ENCODE measurements at regions not wholly inside any gene's neighbourhood (a gene's known extent, or its start where the extent isn't known, plus 50 kb on each side); places are given as distances from the start of the nearest gene placed in this dataset.

DNA sequence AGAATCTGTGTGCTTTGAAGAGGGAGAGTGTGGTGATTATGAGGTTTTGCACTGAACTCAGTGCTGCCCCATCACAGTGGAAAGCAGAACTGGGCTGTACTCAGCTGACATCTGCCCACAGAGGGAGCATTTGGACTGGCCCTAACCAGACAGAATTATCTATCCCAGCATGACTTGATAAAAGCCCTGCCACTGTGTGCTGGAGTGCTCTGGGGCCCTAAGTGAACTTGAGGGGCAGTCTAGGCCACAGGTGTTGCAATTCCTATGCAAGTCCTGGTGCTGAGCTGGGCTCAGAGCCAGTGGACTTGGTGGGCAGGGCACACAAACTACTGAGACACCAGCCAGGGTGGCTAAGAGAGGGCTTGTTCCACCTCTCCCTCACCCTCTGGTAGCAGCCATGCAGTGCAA, 269.2 kb upstream of the CTNNB1 start:
- H2BK120ac ChIP-seq (ENCODE audit: low read depth, low read length, poor library complexity, severe bottlenecking) = no peak overlapping the region
- no peak overlapping the region; a peak in 1 of 7 replicates for H3K27ac Mint-ChIP-seq
- H4K20me1 ChIP-seq (ENCODE audit: control insufficient read depth, insufficient read depth, insufficient read length) = no peaks in the 10 kb centered on the region
- no peaks in the 10 kb centered on the region for H3K79me1 ChIP-seq (ENCODE audit: insufficient read depth, low read depth, low read length, poor library complexity, severe bottlenecking)
- H2BK5ac ChIP-seq (ENCODE audit: insufficient read length, low read length) = no peak overlapping the region
- H4K8ac ChIP-seq (replicated peaks; ENCODE audit: insufficient read length, low read depth, low read length) = no peak overlapping the region
- no peaks in the 10 kb centered on the region; a peak in 1 of 7 replicates for H3K36me3 Mint-ChIP-seq (ENCODE audit: insufficient read depth in 1 of 3, low read depth in 3 of 3)
- no peak overlapping the region for H3K56ac ChIP-seq (ENCODE audit: insufficient read length, low read depth, low read length)
- TF ChIP-seq, protein P1, sequence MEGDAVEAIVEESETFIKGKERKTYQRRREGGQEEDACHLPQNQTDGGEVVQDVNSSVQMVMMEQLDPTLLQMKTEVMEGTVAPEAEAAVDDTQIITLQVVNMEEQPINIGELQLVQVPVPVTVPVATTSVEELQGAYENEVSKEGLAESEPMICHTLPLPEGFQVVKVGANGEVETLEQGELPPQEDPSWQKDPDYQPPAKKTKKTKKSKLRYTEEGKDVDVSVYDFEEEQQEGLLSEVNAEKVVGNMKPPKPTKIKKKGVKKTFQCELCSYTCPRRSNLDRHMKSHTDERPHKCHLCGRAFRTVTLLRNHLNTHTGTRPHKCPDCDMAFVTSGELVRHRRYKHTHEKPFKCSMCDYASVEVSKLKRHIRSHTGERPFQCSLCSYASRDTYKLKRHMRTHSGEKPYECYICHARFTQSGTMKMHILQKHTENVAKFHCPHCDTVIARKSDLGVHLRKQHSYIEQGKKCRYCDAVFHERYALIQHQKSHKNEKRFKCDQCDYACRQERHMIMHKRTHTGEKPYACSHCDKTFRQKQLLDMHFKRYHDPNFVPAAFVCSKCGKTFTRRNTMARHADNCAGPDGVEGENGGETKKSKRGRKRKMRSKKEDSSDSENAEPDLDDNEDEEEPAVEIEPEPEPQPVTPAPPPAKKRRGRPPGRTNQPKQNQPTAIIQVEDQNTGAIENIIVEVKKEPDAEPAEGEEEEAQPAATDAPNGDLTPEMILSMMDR (conservative IDR thresholded peaks at IDR 0.05) = peak; percentile 20; the same call in 1 of the 3 replicates
- H3K4ac ChIP-seq (ENCODE audit: low read depth, low read length) = no peak overlapping the region
- H4K5ac ChIP-seq (ENCODE audit: insufficient read length, low read depth, low read length) = no peak overlapping the region
- H3K4me1 Mint-ChIP-seq = peaks cover 13 to 19% of the 10 kb centered on the region in 2 experiments
- H4K91ac ChIP-seq (ENCODE audit: insufficient read length, low read depth, low read length) = no peak overlapping the region
- H2AFZ ChIP-seq (ENCODE audit: low read length) = no peak overlapping the region
- H3K23ac ChIP-seq (ENCODE audit: insufficient read length, low read depth, low read length) = no peak overlapping the region
- H3K23me2 ChIP-seq (ENCODE audit: insufficient read length, low read depth, low read length, poor library complexity, severe bottlenecking) = no peaks in the 10 kb centered on the region
- no peak overlapping the region for H3K4me3 Mint-ChIP-seq
- no peak overlapping the region for H2AK5ac ChIP-seq (ENCODE audit: insufficient read length, low read length)
- H2BK15ac ChIP-seq (ENCODE audit: low read depth, low read length) = no peak overlapping the region
- H3K9ac ChIP-seq (ENCODE audit: extremely low read depth, insufficient read length, low read length) = no peak overlapping the region
- H3K79me2 ChIP-seq (ENCODE audit: insufficient read depth, low read length) = no peaks in the 10 kb centered on the region
- H3T11ph ChIP-seq (ENCODE audit: low read length) = no peak overlapping the region
- H3K27me3 Mint-ChIP-seq (ENCODE audit: low read depth) = no peaks in the 10 kb centered on the region
- no peak overlapping the region for H3K14ac ChIP-seq (ENCODE audit: insufficient read depth, low read length)
- no peak overlapping the region for H3K4me2 ChIP-seq (ENCODE audit: insufficient read depth, insufficient read length, low read length)
- no peaks in the 10 kb centered on the region for H3K9me3 ChIP-seq (ENCODE audit: control insufficient read depth, low read depth, low read length)
- no peak overlapping the region for H3K27ac ChIP-seq (ENCODE audit: insufficient read length, low read depth, low read length)
- H3K4me1 ChIP-seq (ENCODE audit: insufficient read depth, low read length) = no peaks in the 10 kb centered on the region
- H2BK20ac ChIP-seq (ENCODE audit: low read depth, low read length, poor library complexity, severe bottlenecking) = no peak overlapping the region
- no peak for DNase-seq
- no peak overlapping the region for H2BK12ac ChIP-seq (ENCODE audit: insufficient read length, low read depth, low read length)
- no peak overlapping the region for H3K18ac ChIP-seq (ENCODE audit: insufficient read length, low read depth, low read length)
- no peaks in the 10 kb centered on the region for H3K27me3 ChIP-seq (ENCODE audit: insufficient read depth, low read length)
- peaks cover 2% of the 10 kb centered on the region in 2 experiments; a peak in 2 of 5 replicates for H3K9me3 Mint-ChIP-seq

Data from H9 (cell line).